A549 (cell line): ENCODE measurements at regions not wholly inside any gene's neighbourhood (a gene's known extent, or its start where the extent isn't known, plus 50 kb on each side); places are given as distances from the start of the nearest gene placed in this dataset.

ENCODE experiments used
- ATAC-seq, 2 experiments: fragments of 200-7000 bp in 1 of 2; fragments of >200 bp in 1 of 2; cut with Nextera tagmentation in 1 of 2; cut with Tn5 transposase in 1 of 2; 3 replicates each; pipeline versions ENCODE4 v1.8.0 to v1.9.1; 2018 to 2020; ENCODE audit warnings: mild to moderate bottlenecking in 1 of 2, moderate library complexity in 1 of 2
- CTCF ChIA-PET: fragments of 300-600 bp; sonication (Branson Sonifier 250); formaldehyde crosslinking; extraction: SDS; loops from one replicate; lab custom pipeline; 2021; ENCODE audit warnings: antibody characterized with exemption, inconsistent platforms; lab: Yijun Ruan, JAX
- POLR2A ChIA-PET: fragments of 350-600 bp; formaldehyde crosslinking; extraction: SDS; loops from one replicate; lab custom pipeline; 2021; ENCODE audit warnings: antibody characterized with exemption, inconsistent platforms; lab: Yijun Ruan, JAX
- DNase-seq, 2 experiments: peaks; one replicate each; pipeline versions ENCODE4 v3.0.0 to v3.0.0-alpha.2; 2011 to 2016; ENCODE audit warnings: low read depth in 1 of 2, low spot score in 1 of 2
- FAIRE-seq: peaks from 2 replicates; lab custom pipeline; 2011; peaks lifted over from hg19 to GRCh38; lab: Jason Lieb, UNC
- H3K27ac ChIP-seq, 2 experiments: fragments of >200 bp; sonication (Bioruptor Twin); formaldehyde crosslinking; 3 replicates each; pipeline ENCODE4 v1.5.1; 2016 to 2017
- H3K4me1 ChIP-seq: fragments of >200 bp; sonication (Bioruptor Twin); formaldehyde crosslinking; 3 replicates; pipeline ENCODE4 v1.6.1; 2016
- H3K4me2 ChIP-seq: fragments of >200 bp; sonication (Bioruptor Twin); formaldehyde crosslinking; 3 replicates; pipeline ENCODE4 v1.6.1; 2016
- H3K4me3 ChIP-seq: fragments of >200 bp; sonication (Bioruptor Twin); formaldehyde crosslinking; 3 replicates; pipeline ENCODE4 v1.5.1; 2016
- H3K9me3 ChIP-seq: fragments of >200 bp; sonication (Bioruptor Twin); formaldehyde crosslinking; 3 replicates; pipeline ENCODE4 v1.6.1; 2016
- CBX8 ChIP-seq: fragments of 200-600 bp; sonication (generic); IDR thresholded peaks from 2 replicates; pipeline ENCODE4 v1.6.1; 2016
- CEBPB ChIP-seq, 2 experiments: fragments of >200 bp in 1 of 2; sonication (Bioruptor Twin) in 1 of 2; formaldehyde crosslinking in 1 of 2; IDR thresholded peaks; 2 replicates each; pipeline ENCODE4 v1.6.1; 2012 to 2016
- EHF ChIP-seq: fragments of 250-450 bp; sonication (Bioruptor Pico); IDR thresholded peaks from 2 replicates; pipeline ENCODE4 v1.5.0; 2020; ENCODE audit warnings: mild to moderate bottlenecking
- FOSB ChIP-seq: fragments of 250-450 bp; sonication (Bioruptor Pico); IDR thresholded peaks from 2 replicates; pipeline ENCODE4 v1.5.0; 2020; ENCODE audit warnings: mild to moderate bottlenecking, moderate library complexity
- FOSL2 ChIP-seq, 2 experiments: fragments of 450-650 bp in 1 of 2; fragments of >200 bp in 1 of 2; sonication (Bioruptor Twin) in 1 of 2; formaldehyde crosslinking; IDR thresholded peaks; 2 replicates each; pipeline versions ENCODE4 v1.5.0 to v1.6.1; 2016 to 2020; ENCODE audit warnings: mild to moderate bottlenecking in 1 of 2, moderate library complexity in 1 of 2
- FOXS1 ChIP-seq: fragments of 250-450 bp; sonication (Bioruptor Pico); IDR thresholded peaks from 2 replicates; pipeline ENCODE4 v1.5.0; 2020; ENCODE audit warnings: mild to moderate bottlenecking, moderate library complexity
- HOXB13 ChIP-seq: fragments of 250-450 bp; sonication (Bioruptor Pico); IDR thresholded peaks from 2 replicates; pipeline ENCODE4 v1.5.0; 2020; ENCODE audit warnings: low read depth, mild to moderate bottlenecking, moderate library complexity
- HOXB5 ChIP-seq: fragments of 250-450 bp; sonication (Bioruptor Pico); IDR thresholded peaks from 2 replicates; pipeline ENCODE4 v1.5.0; 2020; ENCODE audit warnings: mild to moderate bottlenecking, moderate library complexity
- KDM1A ChIP-seq: fragments of 200-600 bp; sonication (generic); IDR thresholded peaks from 2 replicates; pipeline ENCODE4 v1.6.1; 2016; ENCODE audit warnings: low read depth, mild to moderate bottlenecking
- KDM5A ChIP-seq: fragments of 200-600 bp; sonication (generic); IDR thresholded peaks from 2 replicates; pipeline ENCODE4 v1.6.1; 2016; ENCODE audit warnings: antibody characterized with exemption, mild to moderate bottlenecking
- MYC ChIP-seq: IDR thresholded peaks from 2 replicates; pipeline ENCODE4 v1.6.1; 2012; ENCODE audit warnings: mild to moderate bottlenecking, inconsistent platforms, low read length, improper control_type of control experiment, borderline replicate concordance
- NFE2L2 ChIP-seq: fragments of 150-350 bp; conservative IDR thresholded peaks from 2 replicates; pipeline ENCODE4 v1.6.1; 2014; ENCODE audit warnings: low read length
- NR3C1 ChIP-seq: fragments of >200 bp; sonication (Bioruptor Twin); formaldehyde crosslinking; IDR thresholded peaks from 3 replicates; pipeline ENCODE4 v1.6.1; 2017
- PHF8 ChIP-seq: fragments of 200-600 bp; sonication (generic); IDR thresholded peaks from 2 replicates; pipeline ENCODE4 v1.6.1; 2016; ENCODE audit warnings: low read depth, mild to moderate bottlenecking, antibody characterized with exemption, moderate library complexity, borderline replicate concordance
- POLR2AphosphoS2 ChIP-seq: conservative IDR thresholded peaks from 2 replicates; pipeline ENCODE4 v1.6.1; 2012; ENCODE audit warnings: low read length, improper control_type of control experiment, inconsistent platforms
- RAD21 ChIP-seq, 2 experiments: fragments of >200 bp in 1 of 2; sonication (Bioruptor Twin) in 1 of 2; formaldehyde crosslinking in 1 of 2; IDR thresholded peaks in 1 of 2; conservative IDR thresholded peaks in 1 of 2; 2 replicates in 1 of 2; 3 replicates in 1 of 2; pipeline ENCODE4 v1.6.1; 2012 to 2018; ENCODE audit warnings: inconsistent platforms in 1 of 2
- ZNF302 ChIP-seq: fragments of 250-450 bp; sonication (Bioruptor Pico); IDR thresholded peaks from 2 replicates; pipeline ENCODE4 v1.9.0; 2021; ENCODE audit warnings: inconsistent platforms, mild to moderate bottlenecking, moderate library complexity
- WGBS: methylation state at CpG from one replicate; pipeline ENCODE4 v1.1.6; 2017; ENCODE audit errors: missing lambda C conversion rate; 5-methylcytosine and 5-hydroxymethylcytosine counted together
- TF ChIP-seq, protein P1 (sequence below): IDR thresholded peaks from 2 replicates; pipeline ENCODE4 v1.6.1; 2012
- TF ChIP-seq, protein P2 (sequence below): IDR thresholded peaks from 2 replicates; pipeline ENCODE4 v1.6.1; 2012
- TF ChIP-seq, protein P3 (sequence below): fragments of 250-450 bp; sonication (Bioruptor Pico); IDR thresholded peaks from 2 replicates; pipeline ENCODE4 v1.5.0; 2021; ENCODE audit warnings: mild to moderate bottlenecking, moderate library complexity, borderline replicate concordance
- TF ChIP-seq, protein P4 (sequence below): IDR thresholded peaks from 2 replicates; pipeline ENCODE4 v1.6.1; 2012; ENCODE audit warnings: low read depth, borderline replicate concordance
- TF ChIP-seq, protein P5 (sequence below): fragments of 200-600 bp; sonication (generic); IDR thresholded peaks from 2 replicates; pipeline ENCODE4 v1.6.1; 2016; ENCODE audit warnings: antibody characterized with exemption, mild to moderate bottlenecking, moderate library complexity

DNA sequence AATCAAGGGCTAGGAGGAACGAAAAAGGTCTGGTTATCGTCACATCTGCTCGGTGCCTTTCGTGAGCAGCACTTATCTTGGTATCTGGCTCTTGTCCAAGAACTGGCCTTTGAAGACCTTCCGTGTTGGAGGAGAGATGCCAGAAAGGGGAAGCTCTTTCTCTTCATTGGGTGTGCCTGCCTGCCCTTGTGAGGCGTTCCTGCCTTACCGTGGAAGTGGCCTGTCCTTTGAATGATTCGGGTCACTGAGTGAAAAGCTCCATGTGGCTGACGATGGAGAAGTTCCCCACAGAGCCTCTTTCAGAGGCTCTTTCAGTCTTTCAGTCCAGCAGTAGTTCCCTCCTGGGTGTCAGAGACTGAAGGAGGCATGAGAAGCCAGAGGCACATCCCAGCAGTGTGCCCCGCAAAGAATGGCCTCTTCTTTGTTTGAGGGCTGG lies 121.5 kb upstream of the SLC10A2 start:
- CTCF ChIA-PET = interaction anchor here (1.0 to 1.3 kb wide), 2 partner anchors 9 to 12 kb away, joined by 3 read pairs; no protein-coding TSS in a partner anchor
- no peaks in the 10 kb centered on the region for H3K9me3 ChIP-seq
- no peak for FAIRE-seq
- ATAC-seq = no peak
- no peak for TF ChIP-seq FOSL2 (IDR thresholded peaks at IDR 0.05)
- TF ChIP-seq FOSL2 (CRISPR knock-in tag; IDR thresholded peaks at IDR 0.05) = no peak
- TF ChIP-seq FOXS1 (CRISPR knock-in tag) = no peak
- no peak for TF ChIP-seq CEBPB (IDR thresholded peaks at IDR 0.05)
- TF ChIP-seq CBX8 = no peak
- POLR2A ChIA-PET = no interaction called here
- H3K4me1 ChIP-seq = no peaks in the 10 kb centered on the region
- 36% methylated on average over 5 of the region's 10 CpGs for WGBS
- no peak overlapping the region for H3K4me2 ChIP-seq
- H3K4me3 ChIP-seq = no peak overlapping the region
- no peak for DNase-seq
- no peak overlapping the region for H3K27ac ChIP-seq

DNA sequence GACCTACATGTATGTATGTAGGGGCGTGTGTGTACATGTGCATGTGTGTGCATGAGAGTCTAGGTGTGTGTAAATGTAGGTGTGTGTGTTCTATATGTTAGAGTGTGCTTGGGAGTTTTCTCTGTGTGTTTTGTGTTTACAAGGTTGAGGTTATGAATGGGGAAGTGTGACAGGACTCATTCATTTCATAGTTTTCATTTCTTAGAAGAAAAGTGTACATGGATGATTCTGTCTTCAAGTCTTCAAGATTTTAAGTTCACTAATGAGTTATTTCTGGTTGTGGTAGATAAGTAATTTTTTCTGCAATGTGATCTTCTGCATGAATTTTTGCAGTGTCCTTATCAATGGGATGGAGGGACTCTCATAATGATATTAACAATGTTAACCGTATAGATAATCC lies 118.2 kb upstream of the SLC10A2 start:
- DNase-seq (no peak), ATAC-seq (no peak), FAIRE-seq (no peak)
- no peaks in the 10 kb centered on the region for H3K9me3 ChIP-seq
- H3K4me3 ChIP-seq = no peak overlapping the region
- no peak overlapping the region for H3K4me2 ChIP-seq
- TF ChIP-seq, protein P1, sequence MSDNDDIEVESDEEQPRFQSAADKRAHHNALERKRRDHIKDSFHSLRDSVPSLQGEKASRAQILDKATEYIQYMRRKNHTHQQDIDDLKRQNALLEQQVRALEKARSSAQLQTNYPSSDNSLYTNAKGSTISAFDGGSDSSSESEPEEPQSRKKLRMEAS = no peak
- TF ChIP-seq PHF8 = no peak
- no peak for TF ChIP-seq CEBPB (IDR thresholded peaks at IDR 0.05)
- no peak for TF ChIP-seq NFE2L2
- TF ChIP-seq, protein P2, sequence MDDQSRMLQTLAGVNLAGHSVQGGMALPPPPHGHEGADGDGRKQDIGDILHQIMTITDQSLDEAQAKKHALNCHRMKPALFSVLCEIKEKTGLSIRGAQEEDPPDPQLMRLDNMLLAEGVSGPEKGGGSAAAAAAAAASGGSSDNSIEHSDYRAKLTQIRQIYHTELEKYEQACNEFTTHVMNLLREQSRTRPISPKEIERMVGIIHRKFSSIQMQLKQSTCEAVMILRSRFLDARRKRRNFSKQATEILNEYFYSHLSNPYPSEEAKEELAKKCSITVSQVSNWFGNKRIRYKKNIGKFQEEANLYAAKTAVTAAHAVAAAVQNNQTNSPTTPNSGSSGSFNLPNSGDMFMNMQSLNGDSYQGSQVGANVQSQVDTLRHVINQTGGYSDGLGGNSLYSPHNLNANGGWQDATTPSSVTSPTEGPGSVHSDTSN = no peak
- TF ChIP-seq EHF (CRISPR knock-in tag) = no peak
- no peak for TF ChIP-seq KDM1A
- no peak for TF ChIP-seq KDM5A
- TF ChIP-seq POLR2AphosphoS2 = no peak
- TF ChIP-seq NR3C1 = no peak
- TF ChIP-seq ZNF302 = no peak
- TF ChIP-seq, protein P3, sequence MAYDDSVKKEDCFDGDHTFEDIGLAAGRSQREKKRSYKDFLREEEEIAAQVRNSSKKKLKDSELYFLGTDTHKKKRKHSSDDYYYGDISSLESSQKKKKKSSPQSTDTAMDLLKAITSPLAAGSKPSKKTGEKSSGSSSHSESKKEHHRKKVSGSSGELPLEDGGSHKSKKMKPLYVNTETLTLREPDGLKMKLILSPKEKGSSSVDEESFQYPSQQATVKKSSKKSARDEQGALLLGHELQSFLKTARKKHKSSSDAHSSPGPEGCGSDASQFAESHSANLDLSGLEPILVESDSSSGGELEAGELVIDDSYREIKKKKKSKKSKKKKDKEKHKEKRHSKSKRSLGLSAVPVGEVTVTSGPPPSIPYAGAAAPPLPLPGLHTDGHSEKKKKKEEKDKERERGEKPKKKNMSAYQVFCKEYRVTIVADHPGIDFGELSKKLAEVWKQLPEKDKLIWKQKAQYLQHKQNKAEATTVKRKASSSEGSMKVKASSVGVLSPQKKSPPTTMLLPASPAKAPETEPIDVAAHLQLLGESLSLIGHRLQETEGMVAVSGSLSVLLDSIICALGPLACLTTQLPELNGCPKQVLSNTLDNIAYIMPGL = no peak
- no peak for TF ChIP-seq HOXB5 (CRISPR knock-in tag)
- TF ChIP-seq, protein P4, sequence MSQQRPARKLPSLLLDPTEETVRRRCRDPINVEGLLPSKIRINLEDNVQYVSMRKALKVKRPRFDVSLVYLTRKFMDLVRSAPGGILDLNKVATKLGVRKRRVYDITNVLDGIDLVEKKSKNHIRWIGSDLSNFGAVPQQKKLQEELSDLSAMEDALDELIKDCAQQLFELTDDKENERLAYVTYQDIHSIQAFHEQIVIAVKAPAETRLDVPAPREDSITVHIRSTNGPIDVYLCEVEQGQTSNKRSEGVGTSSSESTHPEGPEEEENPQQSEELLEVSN = no peak
- TF ChIP-seq FOSB = no peak
- ChIA-PET POLR2A (no interaction called here), CTCF (no interaction called here)
- H3K27ac ChIP-seq = no peak overlapping the region
- WGBS = 10% methylated on average over 2 of the region's 2 CpGs
- H3K4me1 ChIP-seq = no peaks in the 10 kb centered on the region

DNA sequence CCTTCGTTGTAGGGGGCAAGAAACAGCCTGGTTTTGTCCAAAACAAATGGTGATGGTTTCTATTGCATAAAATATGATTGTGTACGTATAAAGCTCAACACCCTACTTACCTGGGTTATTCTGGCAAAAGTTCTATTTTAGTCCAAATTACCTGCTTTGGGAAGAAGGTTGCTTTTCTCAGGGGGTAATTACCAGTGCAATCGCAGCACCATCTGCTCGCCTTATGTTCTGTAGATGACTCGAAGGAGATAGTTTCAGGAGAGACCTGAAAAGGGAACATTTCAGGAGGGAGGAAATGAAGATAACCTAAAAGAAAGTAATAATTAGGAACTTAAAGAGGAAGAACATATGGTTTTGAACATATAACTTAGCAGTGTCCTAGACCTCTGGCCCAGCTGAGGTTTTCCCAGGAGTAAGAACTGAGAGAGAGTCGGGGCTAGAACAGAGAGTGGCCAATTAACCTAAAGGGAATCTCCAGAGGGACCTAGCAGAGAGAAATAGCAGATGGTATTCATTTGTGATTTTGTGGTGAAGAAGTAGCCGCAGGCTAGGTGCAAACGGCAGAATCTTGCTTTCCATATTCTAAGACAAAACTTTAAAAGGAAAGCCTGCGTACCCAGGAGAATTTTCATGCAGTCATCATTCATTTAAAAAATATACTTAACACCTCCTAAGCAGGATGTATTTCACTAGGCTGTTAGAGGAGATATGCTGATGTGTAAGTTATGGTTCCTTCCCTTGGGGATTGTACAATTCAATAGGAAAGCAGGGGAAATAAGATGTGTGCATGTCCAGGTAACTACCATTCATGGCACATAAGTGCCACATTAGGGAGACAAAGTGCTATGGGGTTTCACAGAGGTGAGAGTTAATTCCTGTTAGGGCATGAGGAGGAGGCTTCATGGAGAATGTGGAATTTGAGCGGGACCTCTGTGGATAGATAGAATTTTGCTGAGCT lies 113.0 kb upstream of the SLC10A2 start:
- ChIA-PET POLR2A (no interaction called here), CTCF (interaction anchor here (1.1 kb wide), 1 partner anchor 9 kb away, joined by 3 read pairs; no protein-coding TSS in a partner anchor)
- Histone ChIP-seq H3K4me3 (no peak overlapping the region), H3K4me2 (no peak overlapping the region), H3K4me1 (no peaks in the 10 kb centered on the region), H3K9me3 (no peaks in the 10 kb centered on the region), H3K27ac (no peak overlapping the region)
- no peak for FAIRE-seq
- no peak for ATAC-seq
- WGBS = 22% methylated on average over 10 of the region's 10 CpGs
- DNase-seq = no peak
- TF ChIP-seq, protein P5, sequence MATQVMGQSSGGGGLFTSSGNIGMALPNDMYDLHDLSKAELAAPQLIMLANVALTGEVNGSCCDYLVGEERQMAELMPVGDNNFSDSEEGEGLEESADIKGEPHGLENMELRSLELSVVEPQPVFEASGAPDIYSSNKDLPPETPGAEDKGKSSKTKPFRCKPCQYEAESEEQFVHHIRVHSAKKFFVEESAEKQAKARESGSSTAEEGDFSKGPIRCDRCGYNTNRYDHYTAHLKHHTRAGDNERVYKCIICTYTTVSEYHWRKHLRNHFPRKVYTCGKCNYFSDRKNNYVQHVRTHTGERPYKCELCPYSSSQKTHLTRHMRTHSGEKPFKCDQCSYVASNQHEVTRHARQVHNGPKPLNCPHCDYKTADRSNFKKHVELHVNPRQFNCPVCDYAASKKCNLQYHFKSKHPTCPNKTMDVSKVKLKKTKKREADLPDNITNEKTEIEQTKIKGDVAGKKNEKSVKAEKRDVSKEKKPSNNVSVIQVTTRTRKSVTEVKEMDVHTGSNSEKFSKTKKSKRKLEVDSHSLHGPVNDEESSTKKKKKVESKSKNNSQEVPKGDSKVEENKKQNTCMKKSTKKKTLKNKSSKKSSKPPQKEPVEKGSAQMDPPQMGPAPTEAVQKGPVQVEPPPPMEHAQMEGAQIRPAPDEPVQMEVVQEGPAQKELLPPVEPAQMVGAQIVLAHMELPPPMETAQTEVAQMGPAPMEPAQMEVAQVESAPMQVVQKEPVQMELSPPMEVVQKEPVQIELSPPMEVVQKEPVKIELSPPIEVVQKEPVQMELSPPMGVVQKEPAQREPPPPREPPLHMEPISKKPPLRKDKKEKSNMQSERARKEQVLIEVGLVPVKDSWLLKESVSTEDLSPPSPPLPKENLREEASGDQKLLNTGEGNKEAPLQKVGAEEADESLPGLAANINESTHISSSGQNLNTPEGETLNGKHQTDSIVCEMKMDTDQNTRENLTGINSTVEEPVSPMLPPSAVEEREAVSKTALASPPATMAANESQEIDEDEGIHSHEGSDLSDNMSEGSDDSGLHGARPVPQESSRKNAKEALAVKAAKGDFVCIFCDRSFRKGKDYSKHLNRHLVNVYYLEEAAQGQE = no peak
- TF ChIP-seq KDM5A (no peak), HOXB13 (no peak), EHF (CRISPR knock-in tag) (no peak), RAD21 (conservative IDR thresholded peaks at IDR 0.05 in 1 of 2, IDR thresholded peaks at IDR 0.05 in 1 of 2) (no peak), MYC (no peak), CBX8 (no peak)
- TF ChIP-seq, protein P3 = no peak
